ENCODE measurements at regions not wholly inside any gene's neighbourhood (a gene's known extent, or its start where the extent isn't known, plus 50 kb on each side); places are given as distances from the start of the nearest gene placed in this dataset.

DNA sequence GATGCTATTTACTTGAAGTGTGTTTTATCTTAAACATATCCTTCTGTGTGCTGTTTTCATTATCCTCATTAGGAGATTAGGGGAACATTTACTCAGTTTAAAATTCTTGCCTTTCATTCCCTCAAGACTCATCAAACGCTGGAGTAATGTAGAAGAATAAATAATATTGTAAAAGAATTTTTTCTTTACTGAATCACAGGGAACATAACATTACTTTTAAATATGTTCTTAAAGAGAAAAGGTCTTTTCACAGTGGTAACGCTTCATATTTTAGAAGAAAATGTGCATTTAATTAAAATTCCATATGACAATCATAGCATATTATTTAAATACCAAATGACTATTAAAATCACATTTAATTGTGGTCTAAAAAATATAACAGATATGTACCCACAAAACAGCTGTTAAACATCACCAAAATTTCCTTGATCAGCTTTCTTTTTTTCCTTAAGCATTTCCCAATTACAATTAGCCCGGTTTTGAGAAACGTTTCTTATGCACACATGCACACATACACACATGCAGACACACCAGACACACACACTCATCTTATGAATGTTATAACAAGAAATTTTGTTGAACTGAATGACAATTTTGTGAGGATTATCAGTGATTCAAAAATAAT lies 102.0 kb upstream of the GLI3 start:
- no peak for ATAC-seq
- intact Hi-C loops (cut with DNase I), result no loop called here
- H3K4me1 ChIP-seq, result peaks cover 4% of the 10 kb centered on the region

DNA sequence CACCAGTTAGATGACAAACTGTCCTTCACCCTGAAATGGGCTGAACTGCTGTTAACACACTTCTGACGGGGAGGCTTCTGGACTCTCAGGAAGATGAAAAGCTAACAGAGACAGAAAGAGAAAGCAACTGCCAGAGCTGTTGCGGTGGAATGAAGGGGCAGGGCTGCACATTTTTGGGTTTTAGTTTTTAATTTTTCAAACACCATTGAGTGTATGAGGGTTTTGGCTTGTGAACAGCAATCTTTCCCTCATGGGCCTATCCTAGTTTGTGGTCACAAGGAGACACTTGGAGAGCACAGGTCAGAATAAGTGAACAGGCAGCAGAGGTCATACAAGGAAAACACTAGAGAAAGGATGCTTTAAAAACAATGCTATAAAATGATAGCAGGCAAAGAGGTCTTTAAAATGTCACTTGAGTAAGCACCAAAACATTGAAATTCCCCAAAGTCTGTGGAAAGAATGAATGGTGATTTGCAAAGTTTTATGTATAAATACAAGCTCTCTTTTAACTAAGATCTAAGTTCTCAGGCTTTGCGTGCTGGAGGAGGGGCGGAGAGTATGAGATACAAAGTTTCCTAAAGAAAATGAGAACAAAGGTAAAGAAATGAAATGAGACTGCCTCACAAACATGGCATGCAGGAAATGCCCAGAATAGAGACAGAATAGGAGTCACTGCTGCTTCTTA lies 101.4 kb upstream of the GLI3 start:
- ATAC-seq, result no peak
- DNase-seq, result no peak
- intact Hi-C loops (cut with DNase I), result no loop called here
- Histone ChIP-seq H3K9me3 (no peaks in the 10 kb centered on the region), H3K27ac (no peak overlapping the region), H3K4me3 (no peak overlapping the region), H3K4me1 (peaks cover 4% of the 10 kb centered on the region), H3K36me3 (ENCODE audit: insufficient read depth in 1 of 2, low read depth in 1 of 2) (no peaks in the 10 kb centered on the region), H3K27me3 (ENCODE audit: insufficient read depth in 3 of 3, low read length in 2 of 3) (no peaks in the 10 kb centered on the region)
- 74 to 78% (median 75%) methylated on average over 4 of the region's 4 CpGs for WGBS, 3 donors
- TF ChIP-seq, protein P1, sequence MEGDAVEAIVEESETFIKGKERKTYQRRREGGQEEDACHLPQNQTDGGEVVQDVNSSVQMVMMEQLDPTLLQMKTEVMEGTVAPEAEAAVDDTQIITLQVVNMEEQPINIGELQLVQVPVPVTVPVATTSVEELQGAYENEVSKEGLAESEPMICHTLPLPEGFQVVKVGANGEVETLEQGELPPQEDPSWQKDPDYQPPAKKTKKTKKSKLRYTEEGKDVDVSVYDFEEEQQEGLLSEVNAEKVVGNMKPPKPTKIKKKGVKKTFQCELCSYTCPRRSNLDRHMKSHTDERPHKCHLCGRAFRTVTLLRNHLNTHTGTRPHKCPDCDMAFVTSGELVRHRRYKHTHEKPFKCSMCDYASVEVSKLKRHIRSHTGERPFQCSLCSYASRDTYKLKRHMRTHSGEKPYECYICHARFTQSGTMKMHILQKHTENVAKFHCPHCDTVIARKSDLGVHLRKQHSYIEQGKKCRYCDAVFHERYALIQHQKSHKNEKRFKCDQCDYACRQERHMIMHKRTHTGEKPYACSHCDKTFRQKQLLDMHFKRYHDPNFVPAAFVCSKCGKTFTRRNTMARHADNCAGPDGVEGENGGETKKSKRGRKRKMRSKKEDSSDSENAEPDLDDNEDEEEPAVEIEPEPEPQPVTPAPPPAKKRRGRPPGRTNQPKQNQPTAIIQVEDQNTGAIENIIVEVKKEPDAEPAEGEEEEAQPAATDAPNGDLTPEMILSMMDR (IDR thresholded peaks at IDR 0.05), result no peak

More for the DNA sequence above, 102.0 kb upstream of the GLI3 start:
- Histone ChIP-seq H3K36me3 (ENCODE audit: insufficient read depth in 1 of 2, low read depth in 1 of 2) (no peaks in the 10 kb centered on the region), H3K4me3 (no peak overlapping the region), H3K27me3 (ENCODE audit: insufficient read depth in 3 of 3, low read length in 2 of 3) (no peaks in the 10 kb centered on the region), H3K27ac (no peak overlapping the region), H3K9me3 (no peaks in the 10 kb centered on the region)
- DNase-seq, result no peak
- TF ChIP-seq, protein P1 (IDR thresholded peaks at IDR 0.05), result no peak
- WGBS, 3 donors, result 65 to 81% (median 68%) methylated on average over 4 of the region's 4 CpGs

DNA sequence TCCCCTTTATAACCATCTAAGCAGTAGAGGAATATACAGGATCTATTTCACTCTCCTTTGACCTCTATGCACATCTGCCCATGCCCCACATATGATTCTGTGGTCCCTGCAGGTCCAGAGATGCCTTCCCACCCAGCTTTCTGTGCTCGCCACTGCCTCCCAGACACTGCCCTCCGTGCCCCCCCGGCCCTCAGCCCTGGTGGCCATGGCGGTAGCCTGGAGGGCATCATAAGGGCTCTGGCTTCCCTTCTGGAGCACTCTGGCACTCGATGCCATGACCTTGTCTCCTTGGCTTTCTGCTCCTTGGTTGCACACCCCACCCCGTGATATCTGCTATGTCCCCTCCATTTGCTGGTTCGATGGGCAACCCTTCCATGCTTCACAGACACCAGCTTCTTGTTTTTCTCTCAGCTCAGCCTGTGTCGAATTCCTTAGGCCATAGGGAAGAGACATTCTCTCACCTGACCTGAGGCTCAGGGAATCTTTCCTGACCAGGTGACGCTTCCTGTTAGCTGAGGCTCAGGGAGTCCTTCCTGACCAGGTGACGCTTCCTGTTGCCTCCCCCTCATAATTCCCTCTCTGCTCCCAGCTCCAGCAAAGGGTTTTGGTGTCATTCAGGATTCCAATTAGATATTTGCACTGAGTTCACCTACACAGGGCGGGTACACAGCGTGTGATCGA lies 100.4 kb upstream of the GLI3 start:
- ATAC-seq (no peak), DNase-seq (no peak)
- H3K27ac ChIP-seq, result no peak overlapping the region
- no peak overlapping the region for H3K4me3 ChIP-seq
- no peaks in the 10 kb centered on the region for H3K27me3 ChIP-seq (ENCODE audit: insufficient read depth in 3 of 3, low read length in 2 of 3)
- no peaks in the 10 kb centered on the region for H3K36me3 ChIP-seq (ENCODE audit: insufficient read depth in 1 of 2, low read depth in 1 of 2)
- peaks cover 6% of the 10 kb centered on the region for H3K9me3 ChIP-seq
- intact Hi-C loops (cut with DNase I), result no loop called here
- 90 to 94% (median 92%) methylated on average over 13 of the region's 13 CpGs for WGBS, 3 donors
- H3K4me1 ChIP-seq, result peaks cover 3% of the 10 kb centered on the region
- TF ChIP-seq, protein P1 (IDR thresholded peaks at IDR 0.05), result no peak

DNA sequence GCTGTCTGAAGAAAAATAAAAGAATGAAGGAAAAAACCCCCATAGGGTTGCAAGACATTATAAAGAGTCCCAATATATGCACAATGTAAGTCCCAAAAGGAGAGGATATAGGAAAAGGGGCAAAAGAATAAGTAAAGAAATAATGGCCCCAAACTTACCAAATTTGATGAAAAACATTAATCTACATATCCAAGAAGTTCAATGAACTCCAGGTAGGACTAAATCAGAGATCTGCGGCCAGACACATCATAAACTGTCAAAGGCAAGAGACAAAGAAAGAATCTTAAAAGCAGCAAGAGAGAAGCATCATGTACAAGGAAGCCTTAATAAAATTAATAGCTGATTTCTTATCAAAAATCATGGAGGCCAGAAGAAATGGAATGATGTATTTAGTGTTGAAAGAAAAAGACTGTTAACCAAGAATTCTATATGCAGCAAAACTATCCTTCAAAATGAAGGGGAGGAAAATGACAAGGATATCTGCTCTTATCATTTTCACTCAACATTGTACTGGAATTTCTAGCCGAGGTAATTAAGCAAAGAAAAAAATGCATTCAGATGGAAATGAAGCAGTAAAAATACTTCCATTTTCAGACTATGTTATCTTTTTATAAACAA lies 95.7 kb upstream of the GLI3 start:
- Histone ChIP-seq H3K4me3 (no peak overlapping the region), H3K27me3 (ENCODE audit: insufficient read depth in 3 of 3, low read length in 2 of 3) (no peaks in the 10 kb centered on the region), H3K27ac (no peak overlapping the region), H3K36me3 (ENCODE audit: insufficient read depth in 1 of 2, low read depth in 1 of 2) (no peaks in the 10 kb centered on the region), H3K4me1 (no peaks in the 10 kb centered on the region), H3K9me3 (peaks cover 6% of the 10 kb centered on the region)
- DNase-seq (no peak), ATAC-seq (no peak)
- TF ChIP-seq, protein P1 (IDR thresholded peaks at IDR 0.05), result no peak
- intact Hi-C loops (cut with DNase I), result no loop called here
- WGBS, 3 donors, result 92 to 97% (median 96%) methylated on average over 2 of the region's 2 CpGs
